Erythroblast (primary cell): ENCODE measurements at regions not wholly inside any gene's neighbourhood (a gene's known extent, or its start where the extent isn't known, plus 50 kb on each side); places are given as distances from the start of the nearest gene placed in this dataset.

Experiments
- GATA1 ChIP-seq: IDR thresholded peaks from 2 replicates; pipeline ENCODE4 v1.6.1; 2011; ENCODE audit warnings: low read depth, mild to moderate bottlenecking, control low read depth, low read length, moderate library complexity
- POLR2A ChIP-seq: IDR thresholded peaks from 2 replicates; pipeline ENCODE4 v1.6.1; 2011; ENCODE audit warnings: mild to moderate bottlenecking, low read length

DNA sequence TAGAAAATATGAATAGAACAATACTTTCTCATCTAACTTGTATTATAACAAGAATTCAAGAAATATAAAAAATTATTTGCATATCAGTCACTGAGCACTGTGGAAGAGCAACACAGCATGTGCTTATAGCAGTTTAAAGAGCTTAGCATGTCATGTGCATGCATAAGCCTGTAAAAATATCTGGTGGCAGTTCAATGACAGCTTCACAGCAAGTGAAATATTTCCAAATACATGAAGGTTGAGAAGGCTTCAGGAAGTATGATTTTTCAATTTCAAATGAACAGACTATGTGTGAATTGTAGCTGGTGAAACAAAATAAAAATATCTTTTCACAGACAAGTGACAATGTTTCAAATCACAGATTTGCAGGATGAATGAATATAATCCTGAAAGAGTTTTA lies 128.5 kb downstream of the PRDM9 start:
- no peak for TF ChIP-seq POLR2A
- TF ChIP-seq GATA1, result no peak
